ENCODE measurements at regions not wholly inside any gene's neighbourhood (a gene's known extent, or its start where the extent isn't known, plus 50 kb on each side); places are given as distances from the start of the nearest gene placed in this dataset.
"Not testable (repeated sequence)": the region's sequence is repeated elsewhere in the genome, so short reads cannot be mapped to it uniquely, and the experiment has no call there.

- H3K36me3 Mint-ChIP-seq (ENCODE audit: insufficient read depth, unreplicated experiment) = no peaks in the 10 kb centered on the region
- intact Hi-C loops (cut with micrococcal nuclease; ENCODE audit: unreplicated experiment) = loop anchor here (5.0 kb wide), 1 partner anchor 188 kb away; no protein-coding TSS in a partner anchor
- CTCF ChIA-PET = interaction anchor here (0.6 kb wide), 1 partner anchor 614 kb away, joined by 3 read pairs; no protein-coding TSS in a partner anchor
- TF ChIP-seq CTCF (IDR thresholded peaks at IDR 0.05; ENCODE audit: unreplicated experiment) = no peak
- no peaks in the 10 kb centered on the region for H3K27me3 Mint-ChIP-seq (ENCODE audit: unreplicated experiment)
- BruUV-seq (replicated peaks) = no TSS peak
- no peak for DNase-seq
- H3K4me3 Mint-ChIP-seq (ENCODE audit: low read depth, unreplicated experiment) = no peak overlapping the region
- H3K9me3 Mint-ChIP-seq (ENCODE audit: low read depth, unreplicated experiment) = no peaks in the 10 kb centered on the region
- no peak overlapping the region for H3K27ac Mint-ChIP-seq (ENCODE audit: unreplicated experiment)
- H3K4me1 Mint-ChIP-seq (ENCODE audit: low read depth, unreplicated experiment) = no peaks in the 10 kb centered on the region
Measured at GRCh38 chr3:153495422-153495821, 333.4 kb downstream of the RAP2B start.

GRCh38 chr3:153502682-153503081, 340.7 kb downstream of the RAP2B start:
- BruUV-seq (replicated peaks) = no TSS peak
- no peak overlapping the region for H3K4me3 Mint-ChIP-seq (ENCODE audit: low read depth, unreplicated experiment)
- no peaks in the 10 kb centered on the region for H3K36me3 Mint-ChIP-seq (ENCODE audit: insufficient read depth, unreplicated experiment)

GRCh38 chr3:153503873-153504272, 341.8 kb downstream of the RAP2B start:
- H3K4me3 Mint-ChIP-seq (ENCODE audit: low read depth, unreplicated experiment) = no peak overlapping the region
- DNase-seq = no peak
- CTCF ChIA-PET = no interaction called here
- no peaks in the 10 kb centered on the region for H3K4me1 Mint-ChIP-seq (ENCODE audit: low read depth, unreplicated experiment)
- H3K9me3 Mint-ChIP-seq (ENCODE audit: low read depth, unreplicated experiment) = no peaks in the 10 kb centered on the region
- intact Hi-C loops (cut with micrococcal nuclease; ENCODE audit: unreplicated experiment) = loop anchor here (5.0 kb wide), 1 partner anchor 477 kb away; no protein-coding TSS in a partner anchor
- H3K36me3 Mint-ChIP-seq (ENCODE audit: insufficient read depth, unreplicated experiment) = no peaks in the 10 kb centered on the region
- H3K27ac Mint-ChIP-seq (ENCODE audit: unreplicated experiment) = no peak overlapping the region
- H3K27me3 Mint-ChIP-seq (ENCODE audit: unreplicated experiment) = no peaks in the 10 kb centered on the region
- TF ChIP-seq CTCF (IDR thresholded peaks at IDR 0.05; ENCODE audit: unreplicated experiment) = no peak
- no TSS peak for BruUV-seq (replicated peaks)

More at GRCh38 chr3:153502682-153503081, 340.7 kb downstream of the RAP2B start:
- H3K9me3 Mint-ChIP-seq (ENCODE audit: low read depth, unreplicated experiment) = no peaks in the 10 kb centered on the region
- no peak overlapping the region for H3K27ac Mint-ChIP-seq (ENCODE audit: unreplicated experiment)
- H3K4me1 Mint-ChIP-seq (ENCODE audit: low read depth, unreplicated experiment) = no peaks in the 10 kb centered on the region
- no peak for DNase-seq
- CTCF ChIA-PET = no interaction called here
- intact Hi-C loops (cut with micrococcal nuclease; ENCODE audit: unreplicated experiment) = loop anchor here (5.0 kb wide), 1 partner anchor 475 kb away; no protein-coding TSS in a partner anchor
- no peak for TF ChIP-seq CTCF (IDR thresholded peaks at IDR 0.05; ENCODE audit: unreplicated experiment)
- H3K27me3 Mint-ChIP-seq (ENCODE audit: unreplicated experiment) = no peaks in the 10 kb centered on the region

GRCh38 chr3:153506205-153506604, 344.2 kb downstream of the RAP2B start:
- H3K27ac Mint-ChIP-seq (ENCODE audit: unreplicated experiment) = peak overlapping the region; percentile 18
- not testable (repeated sequence) for H3K9me3 Mint-ChIP-seq (ENCODE audit: low read depth, unreplicated experiment)

GRCh38 chr3:153506686-153507085, 344.7 kb downstream of the RAP2B start:
- H3K4me1 Mint-ChIP-seq (ENCODE audit: low read depth, unreplicated experiment); H3K9me3 Mint-ChIP-seq (ENCODE audit: low read depth, unreplicated experiment); H3K36me3 Mint-ChIP-seq (ENCODE audit: insufficient read depth, unreplicated experiment); intact Hi-C loops (cut with micrococcal nuclease; ENCODE audit: unreplicated experiment); H3K27me3 Mint-ChIP-seq (ENCODE audit: unreplicated experiment); CTCF ChIA-PET; BruUV-seq (replicated peaks): not testable (repeated sequence)
- H3K4me3 Mint-ChIP-seq (ENCODE audit: low read depth, unreplicated experiment) = peak overlapping the region; percentile 44
- DNase-seq = peak; percentile 24
- H3K27ac Mint-ChIP-seq (ENCODE audit: unreplicated experiment) = peak overlapping the region; percentile 18

More at GRCh38 chr3:153506205-153506604, 344.2 kb downstream of the RAP2B start:
- H3K27me3 Mint-ChIP-seq (ENCODE audit: unreplicated experiment); intact Hi-C loops (cut with micrococcal nuclease; ENCODE audit: unreplicated experiment); DNase-seq; CTCF ChIA-PET; H3K36me3 Mint-ChIP-seq (ENCODE audit: insufficient read depth, unreplicated experiment); BruUV-seq (replicated peaks); H3K4me1 Mint-ChIP-seq (ENCODE audit: low read depth, unreplicated experiment): not testable (repeated sequence)
- peak overlapping the region; percentile 44 for H3K4me3 Mint-ChIP-seq (ENCODE audit: low read depth, unreplicated experiment)
